ENCODE measurements at regions not wholly inside any gene's neighbourhood (a gene's known extent, or its start where the extent isn't known, plus 50 kb on each side); places are given as distances from the start of the nearest gene placed in this dataset.

- TF ChIP-seq RREB1 (CRISPR knock-in tag; IDR thresholded peaks at IDR 0.05), result no peak
- TF ChIP-seq ZNF407 (IDR thresholded peaks at IDR 0.05; ENCODE audit: low read depth), result no peak
- TF ChIP-seq CBX3 (IDR thresholded peaks at IDR 0.05; ENCODE audit: borderline replicate concordance in 1 of 2, low read length in 2 of 2), result no peak
- no peak for TF ChIP-seq E2F3 (CRISPR knock-in tag; IDR thresholded peaks at IDR 0.05)
Observed at GRCh38 chr3:161599697-161600096, 103.1 kb downstream of the OTOL1 start (continued).
